HK-2 (cell line): ENCODE measurements at regions not wholly inside any gene's neighbourhood (a gene's known extent, or its start where the extent isn't known, plus 50 kb on each side); places are given as distances from the start of the nearest gene placed in this dataset.
"Not testable (repeated sequence)": the region's sequence is repeated elsewhere in the genome, so short reads cannot be mapped to it uniquely, and the experiment has no call there.

Experiments used
- DNase-seq: peaks from one replicate; pipeline ENCODE4 v3.0.0-alpha.2; 2018; ENCODE audit not compliant: unreplicated experiment

DNA sequence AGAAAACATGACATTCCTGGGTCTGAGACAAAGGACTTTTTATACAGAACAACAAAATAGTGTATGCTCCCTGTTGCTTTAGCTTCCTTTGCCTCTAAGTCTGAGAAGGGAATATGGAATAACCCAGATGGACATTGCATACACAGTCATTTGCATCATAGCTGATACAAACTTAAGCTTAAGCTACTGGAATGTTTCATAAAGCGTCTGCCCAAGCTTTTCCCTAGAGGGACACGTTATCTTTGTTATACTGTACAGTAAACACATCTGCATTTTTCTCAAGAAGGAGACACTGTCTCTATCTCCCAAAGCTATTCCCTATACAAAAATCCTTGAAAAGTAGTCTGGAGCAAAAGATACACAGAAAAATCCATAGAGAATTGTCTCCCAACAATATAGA is 775.0 kb downstream of the DIPK2A start:
- DNase-seq = no peak

GRCh38 chr3:144749536-144750253 is 778.1 kb downstream of the DIPK2A start:
- DNase-seq = not testable (repeated sequence)

- DNase-seq = no peak
Observed at GRCh38 chr3:144754076-144754783, 782.6 kb downstream of the DIPK2A start.

DNA sequence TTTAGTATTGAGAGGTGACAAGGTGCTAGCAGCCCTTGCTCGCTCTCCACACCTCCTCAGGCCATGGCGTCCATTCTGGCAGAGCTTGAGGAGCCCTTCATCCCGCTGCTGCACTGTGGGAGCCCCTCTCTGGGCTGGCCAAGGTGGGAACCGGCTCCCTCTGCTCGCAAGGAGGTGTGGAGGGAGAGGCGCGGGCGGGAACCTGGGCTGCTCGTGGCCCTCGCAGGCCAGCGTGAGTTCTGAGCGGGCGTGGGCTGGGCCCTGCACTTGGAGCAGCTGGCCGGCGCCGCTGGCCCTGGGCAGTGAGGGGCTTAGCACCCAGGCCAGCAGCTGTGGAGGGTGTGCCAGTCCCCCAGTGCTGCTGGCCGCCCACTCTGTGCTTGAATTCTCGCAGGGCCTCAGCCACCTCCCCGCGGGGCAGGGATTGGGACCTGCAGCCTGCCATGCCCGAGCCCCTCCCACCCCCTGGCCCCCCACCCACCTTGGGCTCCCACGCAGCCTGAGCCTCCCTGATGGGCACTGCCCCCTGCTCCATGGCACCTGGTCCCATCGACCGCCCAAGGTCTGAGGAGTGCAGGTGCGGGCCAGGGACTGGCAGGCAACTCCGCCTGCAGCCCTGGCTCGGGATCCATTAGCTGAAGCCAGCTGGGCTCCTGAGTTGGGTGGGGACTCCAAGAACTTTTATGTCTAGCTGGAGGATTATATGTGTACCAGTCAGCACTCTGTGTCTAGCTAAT is 785.2 kb downstream of the DIPK2A start:
- DNase-seq = no peak

DNA sequence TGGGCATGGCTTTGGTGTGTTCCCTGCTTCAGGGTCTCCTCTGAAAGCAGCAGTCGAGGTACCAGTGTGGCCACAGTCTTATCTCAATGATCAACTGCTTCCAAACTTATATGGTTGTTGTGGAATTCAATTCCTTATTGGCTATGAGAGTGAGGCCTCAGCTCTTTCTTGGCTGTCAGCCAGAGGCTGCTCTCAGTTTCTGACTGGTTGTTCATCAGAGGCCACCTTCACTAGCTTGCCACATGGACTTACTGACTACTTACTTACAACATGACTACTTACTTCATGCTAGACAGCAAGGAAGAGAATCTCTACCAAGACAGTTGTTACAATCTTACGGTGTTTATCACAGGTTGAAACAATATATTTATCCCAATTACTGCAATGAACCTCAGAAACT is 789.2 kb downstream of the DIPK2A start:
- DNase-seq = no peak

DNA sequence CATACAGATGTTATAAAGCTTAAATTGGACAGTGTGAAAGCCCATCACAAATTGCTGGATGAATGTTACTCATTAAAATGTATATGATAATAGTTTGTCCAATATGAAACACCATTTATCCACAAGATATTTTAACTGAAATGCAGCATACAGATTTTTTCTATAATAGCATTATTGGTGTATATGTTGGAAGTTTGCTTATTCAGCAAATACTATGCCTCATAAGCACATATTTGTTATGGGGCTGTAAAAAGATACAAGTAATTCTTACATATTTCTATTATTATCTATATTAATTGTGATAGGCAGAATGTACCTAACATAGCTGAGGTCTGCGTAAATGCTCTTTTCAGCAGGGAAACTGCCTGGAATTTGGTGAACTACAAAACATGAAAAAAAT is 790.5 kb downstream of the DIPK2A start:
- DNase-seq = no peak

DNA sequence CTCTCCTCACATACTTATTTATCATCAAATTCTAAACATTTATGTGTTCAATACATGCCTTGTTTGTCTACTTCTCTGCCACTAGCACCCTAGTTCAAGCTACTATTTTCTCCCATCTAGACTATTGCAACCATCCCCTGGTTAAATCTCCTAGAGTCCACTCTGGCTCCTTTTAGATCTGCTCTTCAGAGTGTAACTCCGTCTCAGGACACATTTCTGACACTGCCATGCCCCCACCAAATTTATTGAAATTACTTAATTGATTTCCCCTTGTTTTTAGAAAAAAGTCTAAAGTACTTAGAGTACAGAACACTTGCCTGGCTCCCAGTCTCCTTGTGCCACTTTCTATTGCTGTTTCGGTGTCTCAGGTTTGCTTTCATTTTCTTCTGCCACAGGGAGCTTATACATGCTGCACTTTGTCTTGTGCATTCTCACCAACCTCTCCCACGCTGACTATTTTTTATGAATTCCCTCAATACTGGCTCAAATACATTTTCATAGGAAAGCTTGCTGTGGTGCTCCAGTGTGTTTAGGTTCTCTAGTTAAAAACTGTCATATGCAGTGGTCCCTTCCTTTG is 792.3 kb downstream of the DIPK2A start:
- DNase-seq = no peak

DNA sequence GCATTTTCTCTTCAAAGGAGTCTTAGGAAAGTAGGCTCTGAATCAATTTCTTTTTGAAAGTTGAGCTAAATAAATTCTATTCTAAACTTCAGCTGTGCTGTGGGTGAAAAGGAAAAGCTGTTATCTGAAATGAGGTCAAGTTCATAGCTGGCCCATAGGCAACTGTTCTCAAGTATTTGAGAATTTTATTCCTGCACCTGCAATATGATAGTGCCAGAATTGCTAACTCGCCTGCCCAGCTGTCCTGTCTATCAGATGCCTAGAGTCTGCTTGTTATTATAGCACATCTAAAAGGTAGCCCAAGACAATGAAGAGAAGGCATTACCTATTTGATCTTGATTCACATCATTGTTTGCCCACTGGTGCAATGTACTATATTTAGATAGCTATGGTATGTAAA is 798.7 kb downstream of the DIPK2A start:
- no peak for DNase-seq

DNA sequence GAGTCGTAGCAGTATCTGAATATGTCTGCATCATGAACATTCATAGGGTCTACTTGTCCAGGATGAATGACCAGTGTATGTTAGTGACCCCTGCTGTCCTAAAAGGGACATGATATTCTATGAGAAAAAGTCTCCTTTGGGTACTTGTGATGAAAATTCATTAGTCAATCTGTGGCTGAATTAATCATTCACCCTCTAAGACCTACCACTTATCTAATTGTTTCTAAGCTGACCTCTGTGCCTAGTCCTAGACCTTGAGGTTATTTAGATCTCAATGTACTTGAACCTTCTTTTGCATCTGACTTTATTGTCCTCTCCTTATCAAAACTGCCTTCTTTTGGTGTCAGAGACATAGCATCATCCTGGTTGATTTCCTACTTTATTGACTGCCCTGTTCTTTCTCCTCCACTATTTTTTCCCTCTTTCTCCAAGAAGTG is 799.3 kb downstream of the DIPK2A start:
- no peak for DNase-seq

DNA sequence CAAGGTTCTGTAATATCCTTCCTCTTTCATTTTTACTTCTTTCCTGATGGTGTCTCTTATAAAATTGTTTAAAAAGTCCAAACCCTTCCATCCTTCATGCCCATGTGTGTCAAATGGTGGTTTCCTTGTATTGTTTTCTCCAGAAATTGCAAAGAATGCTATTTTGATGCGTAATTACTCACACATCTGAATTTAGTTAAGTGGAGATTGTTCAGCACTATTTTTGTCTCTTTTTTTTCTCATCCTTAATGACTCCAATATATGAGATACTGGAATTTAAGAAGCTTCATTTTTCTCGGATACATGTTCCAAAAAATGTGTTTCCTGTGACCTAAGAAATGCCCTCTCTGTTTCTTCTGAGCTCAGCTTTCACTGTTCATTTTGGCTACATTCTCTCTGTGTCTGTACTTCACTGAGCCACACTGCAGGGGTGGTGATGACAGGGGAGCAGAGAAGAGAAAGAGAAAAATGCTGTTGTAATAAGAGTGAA is 799.8 kb downstream of the DIPK2A start:
- no peak for DNase-seq

DNA sequence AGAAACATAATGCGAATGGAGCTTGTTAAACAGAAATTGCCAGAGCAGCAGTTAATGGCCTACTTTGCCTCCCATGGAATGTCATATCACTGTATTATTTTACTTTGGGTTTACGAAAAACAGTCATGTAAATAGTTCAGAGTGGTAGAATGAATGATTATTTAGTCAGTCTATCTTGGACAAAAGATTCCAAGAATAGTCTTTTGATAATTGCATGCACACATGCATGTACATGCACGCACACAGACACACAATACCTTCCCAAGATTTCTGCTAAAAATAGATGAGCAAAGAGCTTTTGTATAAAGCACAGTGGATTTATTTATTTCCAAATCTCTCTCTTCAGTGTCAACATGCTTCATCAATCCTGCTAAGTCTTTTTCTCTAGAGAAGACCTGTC is 800.7 kb downstream of the DIPK2A start:
- DNase-seq = no peak

DNA sequence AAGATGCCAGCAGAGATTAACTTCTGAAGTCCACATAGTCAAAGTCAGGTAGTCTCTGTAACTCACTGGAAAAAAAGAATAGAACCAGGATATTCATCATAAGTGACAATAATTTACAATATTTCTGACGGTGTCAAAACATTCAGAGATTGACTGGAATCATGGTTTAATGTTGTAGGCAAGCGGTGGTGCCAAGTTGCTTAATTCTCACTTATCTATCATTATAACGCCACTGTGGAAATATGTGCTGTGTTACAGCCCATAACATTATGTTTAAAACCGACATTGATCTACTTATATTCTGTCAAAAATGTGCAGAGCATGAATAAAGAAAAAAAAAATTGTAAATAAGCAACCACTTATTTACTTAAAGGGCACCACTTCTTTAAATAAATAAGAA is 801.7 kb downstream of the DIPK2A start:
- no peak for DNase-seq

DNA sequence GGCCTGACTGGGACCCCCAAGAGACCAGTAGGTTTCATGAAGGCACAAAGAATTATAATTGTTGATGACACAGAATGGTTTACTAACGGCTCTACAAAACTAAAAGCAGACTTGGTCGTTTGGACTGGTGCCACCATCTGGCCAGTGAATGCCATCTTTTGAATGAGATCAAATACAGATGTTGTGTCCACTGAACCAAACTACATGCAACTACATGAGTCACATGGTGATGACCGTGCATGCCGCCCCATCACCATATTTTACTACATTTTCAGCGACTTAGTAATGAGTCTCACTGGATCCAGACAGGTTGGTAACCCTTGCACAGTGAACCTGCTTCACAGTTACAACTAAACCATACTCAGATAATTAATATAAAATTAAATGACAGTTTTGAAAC is 803.3 kb downstream of the DIPK2A start:
- no peak for DNase-seq

DNA sequence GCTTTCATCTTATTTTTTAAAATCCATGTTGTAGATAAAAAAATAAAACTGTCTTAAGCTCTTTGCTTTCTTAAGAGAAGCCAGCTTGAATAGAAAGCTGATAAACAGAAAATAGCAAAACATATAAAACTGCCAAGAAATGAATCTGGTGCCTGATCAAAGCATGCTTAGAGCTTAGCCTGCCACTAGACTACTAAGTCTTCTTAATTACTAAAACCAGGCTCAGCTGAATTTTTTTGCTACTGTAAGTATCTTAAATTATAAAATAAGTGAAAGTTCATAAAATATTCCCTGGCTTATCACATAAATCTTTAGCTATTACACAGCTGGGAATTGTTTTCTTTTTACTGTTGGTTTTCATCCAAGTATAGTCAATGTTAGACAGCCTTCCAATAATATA is 803.9 kb downstream of the DIPK2A start:
- DNase-seq = no peak

- DNase-seq = no peak
Observed at GRCh38 chr3:144777906-144778305, 806.3 kb downstream of the DIPK2A start.

DNA sequence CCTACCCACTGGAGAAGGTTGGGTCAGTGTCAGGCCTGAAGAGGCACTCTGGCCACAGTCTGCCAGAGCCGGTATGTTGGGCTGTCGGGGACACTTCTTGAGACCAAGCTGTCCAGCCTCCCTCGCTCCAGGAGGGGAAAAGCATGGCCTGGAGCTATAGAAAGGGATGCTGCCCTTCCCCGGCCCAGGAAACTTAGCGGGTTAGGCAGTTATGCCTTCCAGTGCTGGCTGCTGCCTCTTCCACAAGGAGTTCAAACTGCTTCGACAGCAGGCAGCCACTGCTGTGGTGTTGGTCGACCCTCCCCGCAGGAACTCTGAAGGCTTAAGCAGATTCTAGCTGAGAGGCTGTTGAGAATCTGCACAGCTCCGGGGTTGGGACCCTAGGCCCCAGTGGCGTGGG is 819.4 kb downstream of the DIPK2A start:
- no peak for DNase-seq

GRCh38 chr3:144801890-144802289 is 830.3 kb downstream of the DIPK2A start:
- DNase-seq = no peak

DNA sequence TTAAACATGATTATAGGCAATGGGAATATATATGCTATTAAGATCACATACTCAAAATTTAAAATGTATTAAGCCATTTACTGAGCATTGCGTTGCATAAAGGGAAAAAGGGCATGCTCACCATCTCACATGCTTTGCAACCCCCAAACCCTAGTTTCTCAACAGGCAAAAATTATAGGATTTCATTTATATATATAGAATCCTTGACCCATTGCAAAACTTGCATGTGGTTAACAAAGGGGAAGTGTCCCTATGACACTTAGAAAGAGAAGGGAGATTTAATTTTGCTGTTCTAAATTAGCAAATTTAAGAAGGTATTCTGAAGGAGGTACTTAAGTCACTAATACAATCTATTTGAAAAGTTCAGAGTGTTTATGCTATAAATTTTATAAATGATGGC is 837.8 kb downstream of the DIPK2A start:
- DNase-seq = no peak

GRCh38 chr3:144810160-144810559 is 838.5 kb downstream of the DIPK2A start:
- DNase-seq = no peak

DNA sequence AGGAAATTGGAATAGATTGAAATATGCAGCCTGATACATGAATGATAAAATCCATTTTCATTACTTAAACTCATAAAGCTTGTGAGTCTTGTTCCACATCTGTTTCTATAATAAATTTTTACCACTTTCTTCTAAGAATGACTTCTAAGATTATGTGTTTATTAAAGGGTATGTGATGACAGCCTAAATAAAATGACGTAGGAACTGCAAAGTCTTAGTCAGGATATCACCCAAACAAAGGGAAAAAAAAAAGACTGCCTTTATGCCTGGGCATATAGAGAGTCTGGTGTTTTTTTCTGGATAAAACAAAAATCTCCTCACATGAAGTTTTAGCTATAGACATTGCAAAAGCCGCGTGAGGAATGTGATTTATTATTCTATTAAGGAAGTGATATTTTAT is 844.0 kb downstream of the DIPK2A start:
- DNase-seq = no peak

- no peak for DNase-seq
Observed at GRCh38 chr3:144816323-144816722, 844.7 kb downstream of the DIPK2A start.

- DNase-seq = no peak
Observed at GRCh38 chr3:144818973-144819372, 847.4 kb downstream of the DIPK2A start.
